Neural progenitor cell (in vitro differentiated cells): ENCODE measurements at regions not wholly inside any gene's neighbourhood (a gene's known extent, or its start where the extent isn't known, plus 50 kb on each side); places are given as distances from the start of the nearest gene placed in this dataset.

Experiments used
- DNase-seq: peaks from one replicate; pipeline ENCODE4 v3.0.0-alpha.2; 2016; ENCODE audit warnings: low spot score
- H2AFZ ChIP-seq: fragments of 200-600 bp; sonication (generic); replicated peaks from 2 replicates; pipeline ENCODE4 v1.6.1; 2016; ENCODE audit warnings: antibody characterized with exemption
- H3F3A ChIP-seq: fragments of 200-600 bp; sonication (generic); 2 replicates; pipeline ENCODE4 v1.6.1; 2016; ENCODE audit warnings: antibody characterized with exemption, low read depth
- H3K27ac ChIP-seq: fragments of 200-600 bp; sonication (generic); 2 replicates; pipeline ENCODE4 v1.5.1; 2016; ENCODE audit warnings: mild to moderate bottlenecking
- H3K27me3 ChIP-seq: fragments of 200-600 bp; sonication (generic); 2 replicates; pipeline ENCODE4 v1.6.1; 2016; ENCODE audit warnings: mild to moderate bottlenecking, moderate library complexity
- H3K36me3 ChIP-seq: fragments of 200-600 bp; sonication (generic); 2 replicates; pipeline ENCODE4 v1.5.1; 2016
- H3K4me1 ChIP-seq: fragments of 200-600 bp; sonication (generic); 2 replicates; pipeline ENCODE4 v1.6.1; 2016; ENCODE audit warnings: mixed run types
- H3K4me2 ChIP-seq: fragments of 200-600 bp; sonication (generic); 2 replicates; pipeline ENCODE4 v1.6.1; 2016
- H3K4me3 ChIP-seq: fragments of 200-600 bp; sonication (generic); 2 replicates; pipeline ENCODE4 v1.5.1; 2016
- H3K79me2 ChIP-seq: fragments of 200-600 bp; sonication (generic); 2 replicates; pipeline ENCODE4 v1.6.1; 2016; ENCODE audit warnings: low read depth
- H3K9ac ChIP-seq: fragments of 200-600 bp; sonication (generic); 2 replicates; pipeline ENCODE4 v1.6.1; 2016
- H3K9me3 ChIP-seq: fragments of 200-600 bp; sonication (generic); 2 replicates; pipeline ENCODE4 v1.5.1; 2016; ENCODE audit warnings: low read depth
- H4K20me1 ChIP-seq: fragments of 200-600 bp; sonication (generic); 2 replicates; pipeline ENCODE4 v1.6.1; 2016; ENCODE audit warnings: low read depth
- H3K27ac Mint-ChIP-seq: 3 replicates; pipeline ENCODE4 v1.8.0; 2021; ENCODE audit warnings: mixed read lengths
- H3K27me3 Mint-ChIP-seq: 2 replicates; pipeline ENCODE4 v1.8.0; 2022; ENCODE audit warnings: low read depth, mild to moderate bottlenecking, inconsistent platforms, moderate library complexity, mixed read lengths; ENCODE audit not compliant: insufficient read depth
- H3K36me3 Mint-ChIP-seq: 3 replicates; pipeline ENCODE4 v1.8.0; 2021; ENCODE audit warnings: mixed read lengths
- H3K4me1 Mint-ChIP-seq: 3 replicates; pipeline ENCODE4 v1.8.0; 2021; ENCODE audit warnings: mixed read lengths
- H3K4me3 Mint-ChIP-seq: 3 replicates; pipeline ENCODE4 v1.8.0; 2021; ENCODE audit warnings: mild to moderate bottlenecking, moderate library complexity, mixed read lengths
- H3K9me3 Mint-ChIP-seq: 3 replicates; pipeline ENCODE4 v1.8.0; 2020; ENCODE audit warnings: mixed read lengths
- EZH2 ChIP-seq: fragments of 200-600 bp; sonication (generic); IDR thresholded peaks from 2 replicates; pipeline ENCODE4 v1.6.1; 2017; ENCODE audit warnings: antibody characterized with exemption, mild to moderate bottlenecking, moderate library complexity
- EZH2phosphoT487 ChIP-seq: fragments of 200-600 bp; sonication (generic); IDR thresholded peaks from 2 replicates; pipeline ENCODE4 v1.6.1; 2017; ENCODE audit warnings: antibody characterized with exemption
- TF ChIP-seq, protein P1 (sequence below): fragments of 200-600 bp; sonication (generic); IDR thresholded peaks from 2 replicates; pipeline ENCODE4 v1.5.1; 2017; ENCODE audit warnings: antibody characterized with exemption, mild to moderate bottlenecking

DNA sequence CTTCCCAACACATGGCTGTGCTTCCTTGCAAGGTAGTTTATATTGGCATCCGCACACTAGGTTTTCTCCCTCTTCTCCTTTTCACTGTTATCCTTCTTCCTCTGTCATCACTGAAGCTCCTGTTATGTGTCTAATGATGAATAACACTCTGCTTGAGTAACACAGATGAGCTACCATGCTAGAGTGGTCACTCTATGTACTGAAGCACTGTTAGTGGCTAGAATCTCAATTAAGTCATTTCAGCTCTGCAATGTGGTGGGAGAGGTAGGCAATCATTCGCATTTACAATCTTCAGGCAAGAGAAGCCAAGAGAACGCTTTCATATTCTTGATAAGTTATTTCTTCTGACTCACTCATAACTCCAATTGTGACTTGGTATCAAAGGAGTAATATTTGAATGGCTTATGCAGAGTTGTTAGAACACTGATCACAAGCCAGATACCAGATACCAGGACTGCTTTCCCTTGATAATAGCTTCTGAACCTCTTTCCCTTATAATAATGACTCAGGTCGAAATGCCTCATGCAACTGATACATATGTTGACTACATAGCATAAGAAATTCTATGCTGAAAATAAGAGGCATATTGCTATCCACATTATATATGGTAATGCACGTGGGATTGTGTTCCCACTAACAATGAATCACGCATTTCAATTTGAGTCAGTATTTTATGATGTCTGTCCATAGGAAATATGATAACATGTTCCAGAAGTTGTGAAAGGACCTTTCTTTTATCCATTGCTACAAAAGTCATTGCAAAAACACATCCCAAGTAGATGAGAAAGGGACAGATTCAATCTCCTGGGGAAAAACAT lies 158.0 kb upstream of the HS3ST3A1 start:
- no peak for DNase-seq
- Mint-ChIP-seq H3K36me3 (no peaks in the 10 kb centered on the region), H3K9me3 (no peaks in the 10 kb centered on the region), H3K27ac (no peak overlapping the region), H3K4me1 (no peaks in the 10 kb centered on the region), H3K27me3 (peaks cover 2% of the 10 kb centered on the region), H3K4me3 (no peak overlapping the region)
- Histone ChIP-seq H3K4me3 (no peak overlapping the region), H3K27ac (no peak overlapping the region), H3K36me3 (no peaks in the 10 kb centered on the region), H2AFZ (no peak overlapping the region), H3K79me2 (no peaks in the 10 kb centered on the region), H4K20me1 (no peaks in the 10 kb centered on the region), H3F3A (no peaks in the 10 kb centered on the region), H3K4me2 (no peak overlapping the region), H3K4me1 (no peaks in the 10 kb centered on the region), H3K9ac (no peak overlapping the region), H3K9me3 (no peaks in the 10 kb centered on the region), H3K27me3 (no peaks in the 10 kb centered on the region)
- TF ChIP-seq, protein P1, sequence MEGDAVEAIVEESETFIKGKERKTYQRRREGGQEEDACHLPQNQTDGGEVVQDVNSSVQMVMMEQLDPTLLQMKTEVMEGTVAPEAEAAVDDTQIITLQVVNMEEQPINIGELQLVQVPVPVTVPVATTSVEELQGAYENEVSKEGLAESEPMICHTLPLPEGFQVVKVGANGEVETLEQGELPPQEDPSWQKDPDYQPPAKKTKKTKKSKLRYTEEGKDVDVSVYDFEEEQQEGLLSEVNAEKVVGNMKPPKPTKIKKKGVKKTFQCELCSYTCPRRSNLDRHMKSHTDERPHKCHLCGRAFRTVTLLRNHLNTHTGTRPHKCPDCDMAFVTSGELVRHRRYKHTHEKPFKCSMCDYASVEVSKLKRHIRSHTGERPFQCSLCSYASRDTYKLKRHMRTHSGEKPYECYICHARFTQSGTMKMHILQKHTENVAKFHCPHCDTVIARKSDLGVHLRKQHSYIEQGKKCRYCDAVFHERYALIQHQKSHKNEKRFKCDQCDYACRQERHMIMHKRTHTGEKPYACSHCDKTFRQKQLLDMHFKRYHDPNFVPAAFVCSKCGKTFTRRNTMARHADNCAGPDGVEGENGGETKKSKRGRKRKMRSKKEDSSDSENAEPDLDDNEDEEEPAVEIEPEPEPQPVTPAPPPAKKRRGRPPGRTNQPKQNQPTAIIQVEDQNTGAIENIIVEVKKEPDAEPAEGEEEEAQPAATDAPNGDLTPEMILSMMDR, result no peak
- TF ChIP-seq EZH2, result no peak
- TF ChIP-seq EZH2phosphoT487, result no peak

DNA sequence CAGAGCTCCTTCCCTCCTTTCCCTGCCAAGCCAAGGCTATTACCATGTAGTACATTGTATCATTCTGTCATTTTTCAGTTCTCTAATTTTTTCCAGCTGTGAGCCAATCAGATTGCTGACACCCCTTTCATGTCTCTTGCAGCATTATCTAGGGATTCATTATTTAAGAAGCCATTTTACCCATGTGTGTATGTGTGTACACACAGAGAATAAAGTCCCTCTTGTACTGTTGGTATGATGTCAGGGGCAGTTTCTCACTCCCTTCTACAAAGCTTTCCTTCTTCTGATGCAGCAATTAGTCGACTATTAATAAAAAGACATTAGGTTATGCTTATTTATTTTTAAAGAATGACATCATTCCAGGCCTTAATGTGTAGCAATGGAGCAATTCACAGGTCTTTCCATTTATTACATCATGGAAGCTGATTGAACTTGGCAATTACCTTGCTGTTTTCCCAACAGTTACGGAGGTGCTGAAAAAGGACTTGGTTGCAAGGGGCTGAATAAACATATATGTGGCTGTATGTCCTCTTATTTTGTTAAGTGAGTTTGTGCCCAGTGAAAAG lies 159.4 kb upstream of the HS3ST3A1 start:
- no peak overlapping the region for H3K4me3 Mint-ChIP-seq
- no peaks in the 10 kb centered on the region for H3K9me3 ChIP-seq
- H3K4me2 ChIP-seq, result no peak overlapping the region
- no peaks in the 10 kb centered on the region for H3K27me3 ChIP-seq
- no peaks in the 10 kb centered on the region for H3K79me2 ChIP-seq
- H3K27ac Mint-ChIP-seq, result no peak overlapping the region
- DNase-seq, result no peak
- no peaks in the 10 kb centered on the region for H3K36me3 ChIP-seq
- no peaks in the 10 kb centered on the region for H3K9me3 Mint-ChIP-seq
- no peaks in the 10 kb centered on the region for H4K20me1 ChIP-seq
- no peak overlapping the region for H3K4me3 ChIP-seq
- H3K9ac ChIP-seq, result no peak overlapping the region
- H3K36me3 Mint-ChIP-seq, result no peaks in the 10 kb centered on the region
- H2AFZ ChIP-seq, result no peak overlapping the region
- H3K4me1 Mint-ChIP-seq, result no peaks in the 10 kb centered on the region
- no peak overlapping the region for H3K27ac ChIP-seq
- TF ChIP-seq EZH2 (no peak), EZH2phosphoT487 (no peak)
- TF ChIP-seq, protein P1, result no peak
- H3F3A ChIP-seq, result no peaks in the 10 kb centered on the region
- H3K27me3 Mint-ChIP-seq, result peaks cover 2% of the 10 kb centered on the region
- H3K4me1 ChIP-seq, result no peaks in the 10 kb centered on the region

DNA sequence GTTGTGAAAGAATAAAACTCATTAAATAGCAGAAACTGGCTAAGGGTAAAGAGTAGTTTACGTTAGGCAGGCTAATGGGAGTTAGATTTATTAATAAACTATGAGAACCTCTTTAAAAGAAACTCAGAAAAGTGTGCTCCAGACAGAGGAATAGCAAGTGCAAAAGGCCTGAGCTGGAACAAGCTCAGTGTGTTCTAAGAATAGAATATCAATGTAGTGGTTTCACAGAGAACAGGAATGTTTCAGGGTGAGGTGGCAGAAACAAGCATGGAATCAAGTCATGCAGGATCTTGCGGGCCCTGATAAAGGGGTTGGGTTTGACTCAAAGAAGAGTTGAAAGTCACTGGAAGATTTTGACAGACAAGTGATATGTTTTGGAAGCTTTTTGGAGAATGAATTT lies 164.0 kb upstream of the HS3ST3A1 start:
- H3K27ac ChIP-seq, result no peak overlapping the region
- Mint-ChIP-seq H3K4me3 (no peak overlapping the region), H3K4me1 (no peaks in the 10 kb centered on the region), H3K9me3 (peaks cover 10% of the 10 kb centered on the region), H3K27ac (no peak overlapping the region), H3K27me3 (no peaks in the 10 kb centered on the region), H3K36me3 (no peaks in the 10 kb centered on the region)
- no peaks in the 10 kb centered on the region for H3K36me3 ChIP-seq
- H3K4me1 ChIP-seq, result no peaks in the 10 kb centered on the region
- no peaks in the 10 kb centered on the region for H3K79me2 ChIP-seq
- no peaks in the 10 kb centered on the region for H4K20me1 ChIP-seq
- no peak overlapping the region for H3K4me3 ChIP-seq
- no peak overlapping the region for H3K9ac ChIP-seq
- H3K9me3 ChIP-seq, result no peaks in the 10 kb centered on the region
- no peaks in the 10 kb centered on the region for H3K27me3 ChIP-seq
- TF ChIP-seq, protein P1, result no peak
- DNase-seq, result no peak
- no peak overlapping the region for H2AFZ ChIP-seq
- H3K4me2 ChIP-seq, result no peak overlapping the region
- H3F3A ChIP-seq, result no peaks in the 10 kb centered on the region
